H9 (cell line): ENCODE measurements at regions not wholly inside any gene's neighbourhood (a gene's known extent, or its start where the extent isn't known, plus 50 kb on each side); places are given as distances from the start of the nearest gene placed in this dataset.

Experiments
- DNase-seq: peaks from one replicate; pipeline ENCODE4 v3.0.0-alpha.2; 2017
- H2AFZ ChIP-seq: one replicate; pipeline ENCODE4 v1.6.1; 2013; ENCODE audit warnings: mild to moderate bottlenecking, low read length, control low read depth, moderate library complexity
- H2AK5ac ChIP-seq: 2 replicates; pipeline ENCODE4 v1.6.1; 2013; ENCODE audit warnings: low read length, control low read depth, mixed read lengths; ENCODE audit not compliant: insufficient read length
- H2BK120ac ChIP-seq: one replicate; pipeline ENCODE4 v1.6.1; 2013; ENCODE audit warnings: low read depth, mild to moderate bottlenecking, low read length, control low read depth, inconsistent platforms; ENCODE audit not compliant: poor library complexity, severe bottlenecking
- H2BK12ac ChIP-seq: 2 replicates; pipeline ENCODE4 v1.6.1; 2013; ENCODE audit warnings: low read length, control low read depth, mixed read lengths, low read depth; ENCODE audit not compliant: insufficient read length
- H2BK15ac ChIP-seq: 2 replicates; pipeline ENCODE4 v1.6.1; 2013; ENCODE audit warnings: low read depth, low read length, control low read depth
- H2BK20ac ChIP-seq: one replicate; pipeline ENCODE4 v1.6.1; 2013; ENCODE audit warnings: low read depth, mild to moderate bottlenecking, low read length, control low read depth, inconsistent platforms; ENCODE audit not compliant: poor library complexity, severe bottlenecking
- H2BK5ac ChIP-seq: 2 replicates; pipeline ENCODE4 v1.6.1; 2013; ENCODE audit warnings: low read length, control low read depth, mixed read lengths; ENCODE audit not compliant: insufficient read length
- H3K14ac ChIP-seq: 2 replicates; pipeline ENCODE4 v1.6.1; 2013; ENCODE audit warnings: low read length, control low read depth; ENCODE audit not compliant: insufficient read depth
- H3K18ac ChIP-seq: 2 replicates; pipeline ENCODE4 v1.6.1; 2013; ENCODE audit warnings: low read depth, mild to moderate bottlenecking, mixed read lengths, low read length, control low read depth; ENCODE audit not compliant: insufficient read length
- H3K23ac ChIP-seq: 2 replicates; pipeline ENCODE4 v1.6.1; 2013; ENCODE audit warnings: low read length, control low read depth, mixed read lengths, low read depth; ENCODE audit not compliant: insufficient read length
- H3K23me2 ChIP-seq: 2 replicates; pipeline ENCODE4 v1.6.1; 2013; ENCODE audit warnings: low read depth, mild to moderate bottlenecking, mixed read lengths, low read length, control low read depth; ENCODE audit not compliant: insufficient read length, poor library complexity, severe bottlenecking
- H3K27ac ChIP-seq: 2 replicates; pipeline ENCODE4 v1.5.1; 2013; ENCODE audit warnings: low read length, control low read depth, mixed read lengths, low read depth; ENCODE audit not compliant: insufficient read length
- H3K27me3 ChIP-seq: 2 replicates; pipeline ENCODE4 v1.6.1; 2013; ENCODE audit warnings: low read length, control low read depth, inconsistent platforms; ENCODE audit not compliant: insufficient read depth
- H3K4ac ChIP-seq: 2 replicates; pipeline ENCODE4 v1.6.1; 2013; ENCODE audit warnings: low read depth, mild to moderate bottlenecking, control low read depth, inconsistent platforms, low read length, moderate library complexity
- H3K4me1 ChIP-seq: 2 replicates; pipeline ENCODE4 v1.6.1; 2013; ENCODE audit warnings: low read length, control low read depth, inconsistent platforms; ENCODE audit not compliant: insufficient read depth
- H3K4me2 ChIP-seq: 2 replicates; pipeline ENCODE4 v1.6.1; 2013; ENCODE audit warnings: low read length, control low read depth, mixed read lengths; ENCODE audit not compliant: insufficient read length, insufficient read depth
- H3K56ac ChIP-seq: 2 replicates; pipeline ENCODE4 v1.6.1; 2013; ENCODE audit warnings: low read depth, mild to moderate bottlenecking, mixed read lengths, low read length, control low read depth; ENCODE audit not compliant: insufficient read length
- H3K79me1 ChIP-seq: 2 replicates; pipeline ENCODE4 v1.6.1; 2013; ENCODE audit warnings: low read depth, mild to moderate bottlenecking, moderate library complexity, low read length, control low read depth, inconsistent platforms; ENCODE audit not compliant: insufficient read depth, poor library complexity, severe bottlenecking
- H3K79me2 ChIP-seq: 2 replicates; pipeline ENCODE4 v1.6.1; 2013; ENCODE audit warnings: low read length, control low read depth, inconsistent platforms; ENCODE audit not compliant: insufficient read depth
- H3K9ac ChIP-seq: 2 replicates; pipeline ENCODE4 v1.6.1; 2013; ENCODE audit warnings: low read length, control low read depth, mixed read lengths; ENCODE audit not compliant: insufficient read length; ENCODE audit errors: extremely low read depth
- H3K9me3 ChIP-seq: one replicate; pipeline ENCODE4 v1.6.1; 2013; ENCODE audit warnings: low read depth, low read length, inconsistent platforms; ENCODE audit not compliant: control insufficient read depth
- H3T11ph ChIP-seq: one replicate; pipeline ENCODE4 v1.6.1; 2013; ENCODE audit warnings: mild to moderate bottlenecking, low read length, control low read depth, inconsistent platforms
- H4K20me1 ChIP-seq: one replicate; pipeline ENCODE4 v1.6.1; 2013; ENCODE audit not compliant: control insufficient read depth, insufficient read length, insufficient read depth
- H4K5ac ChIP-seq: 2 replicates; pipeline ENCODE4 v1.6.1; 2013; ENCODE audit warnings: low read depth, mild to moderate bottlenecking, mixed read lengths, low read length, control low read depth; ENCODE audit not compliant: insufficient read length
- H4K8ac ChIP-seq: replicated peaks from 2 replicates; pipeline ENCODE4 v1.6.1; 2013; ENCODE audit warnings: low read length, control low read depth, mixed read lengths, low read depth; ENCODE audit not compliant: insufficient read length
- H4K91ac ChIP-seq: 2 replicates; pipeline ENCODE4 v1.6.1; 2013; ENCODE audit warnings: low read depth, mild to moderate bottlenecking, moderate library complexity, mixed read lengths, low read length, control low read depth; ENCODE audit not compliant: insufficient read length
- H3K27ac Mint-ChIP-seq, 3 experiments: 2 replicates in 2 of 3; 3 replicates in 1 of 3; pipeline ENCODE4 v1.8.0; 2020 to 2021; ENCODE audit warnings: mixed read lengths in 3 of 3, mild to moderate bottlenecking in 1 of 3, moderate library complexity in 1 of 3
- H3K27me3 Mint-ChIP-seq: 2 replicates; pipeline ENCODE4 v1.8.0; 2021; ENCODE audit warnings: low read depth, mild to moderate bottlenecking, moderate library complexity, mixed read lengths
- H3K36me3 Mint-ChIP-seq, 3 experiments: 2 replicates in 2 of 3; 3 replicates in 1 of 3; pipeline ENCODE4 v1.8.0; 2020 to 2021; ENCODE audit warnings: low read depth in 3 of 3, mixed read lengths in 3 of 3; ENCODE audit not compliant: insufficient read depth in 1 of 3
- H3K4me1 Mint-ChIP-seq, 2 experiments: 2 replicates each; pipeline ENCODE4 v1.8.0; 2020; ENCODE audit warnings: mixed read lengths in 2 of 2
- H3K4me3 Mint-ChIP-seq, 2 experiments: 2 replicates in 1 of 2; 3 replicates in 1 of 2; pipeline ENCODE4 v1.8.0; 2020 to 2021; ENCODE audit warnings: mild to moderate bottlenecking in 2 of 2, mixed read lengths in 2 of 2, moderate library complexity in 1 of 2
- H3K9me3 Mint-ChIP-seq, 2 experiments: 2 replicates in 1 of 2; 3 replicates in 1 of 2; pipeline ENCODE4 v1.8.0; 2020; ENCODE audit warnings: mild to moderate bottlenecking in 2 of 2, mixed read lengths in 2 of 2, moderate library complexity in 1 of 2
- CTCF ChIP-seq: fragments of 200-600 bp; sonication (generic); conservative IDR thresholded peaks from 3 replicates; pipeline ENCODE4 v1.8.0; 2021; ENCODE audit warnings: antibody characterized with exemption, mild to moderate bottlenecking
- WGBS: extraction: QIAGEN DNeasy Blood & Tissue Kit; methylation state at CpG from one replicate; pipeline ENCODE4 v1.1.7; 2013; ENCODE audit warnings: missing lambda C conversion rate, low lambda C conversion rate, mixed read lengths; ENCODE audit not compliant: insufficient read length; ENCODE audit errors: extremely low coverage; 5-methylcytosine and 5-hydroxymethylcytosine counted together

- H3K14ac ChIP-seq = no peak overlapping the region
- H3K4ac ChIP-seq = no peak overlapping the region
- Mint-ChIP-seq H3K9me3 (peaks cover 4 to 12% of the 10 kb centered on the region in 2 experiments; a peak in 3 of 5 replicates), H3K4me3 (no peak overlapping the region), H3K27ac (no peak overlapping the region; a peak in 1 of 7 replicates), H3K4me1 (peaks cover 18 to 19% of the 10 kb centered on the region in 2 experiments), H3K27me3 (no peaks in the 10 kb centered on the region; the same call in none of the 2 replicates), H3K36me3 (no peaks in the 10 kb centered on the region)
- H2BK5ac ChIP-seq = no peak overlapping the region
- no peak overlapping the region for H2BK120ac ChIP-seq
- no peak overlapping the region for H2BK15ac ChIP-seq
- H3K56ac ChIP-seq = no peak overlapping the region
- H3K23ac ChIP-seq = no peak overlapping the region
- no peaks in the 10 kb centered on the region for H3K79me2 ChIP-seq
- H3K27me3 ChIP-seq = no peaks in the 10 kb centered on the region
- H2AK5ac ChIP-seq = no peak overlapping the region
- WGBS = no CpG with 5 or more reads among the region's 3 CpGs
- H3K9me3 ChIP-seq = no peaks in the 10 kb centered on the region
- no peak overlapping the region for H3K4me2 ChIP-seq
- H4K20me1 ChIP-seq = no peaks in the 10 kb centered on the region
- H3K9ac ChIP-seq = no peak overlapping the region
- no peaks in the 10 kb centered on the region for H3K23me2 ChIP-seq
- no peak overlapping the region for H3K27ac ChIP-seq
- no peak overlapping the region for H2BK12ac ChIP-seq
- H4K91ac ChIP-seq = no peak overlapping the region
- no peaks in the 10 kb centered on the region for H3K4me1 ChIP-seq
- no peak overlapping the region for H4K5ac ChIP-seq
- no peak overlapping the region for H3K18ac ChIP-seq
- no peak overlapping the region for H2AFZ ChIP-seq
- H3T11ph ChIP-seq = no peak overlapping the region
- H4K8ac ChIP-seq = no peak overlapping the region
- no peak for TF ChIP-seq CTCF
- H3K79me1 ChIP-seq = no peaks in the 10 kb centered on the region
- H2BK20ac ChIP-seq = no peak overlapping the region
- no peak for DNase-seq
Measured at GRCh38 chr14:104298458-104298857, 160.1 kb downstream of the KIF26A start.
